ENCODE measurements at regions not wholly inside any gene's neighbourhood (a gene's known extent, or its start where the extent isn't known, plus 50 kb on each side); places are given as distances from the start of the nearest gene placed in this dataset.

DNA sequence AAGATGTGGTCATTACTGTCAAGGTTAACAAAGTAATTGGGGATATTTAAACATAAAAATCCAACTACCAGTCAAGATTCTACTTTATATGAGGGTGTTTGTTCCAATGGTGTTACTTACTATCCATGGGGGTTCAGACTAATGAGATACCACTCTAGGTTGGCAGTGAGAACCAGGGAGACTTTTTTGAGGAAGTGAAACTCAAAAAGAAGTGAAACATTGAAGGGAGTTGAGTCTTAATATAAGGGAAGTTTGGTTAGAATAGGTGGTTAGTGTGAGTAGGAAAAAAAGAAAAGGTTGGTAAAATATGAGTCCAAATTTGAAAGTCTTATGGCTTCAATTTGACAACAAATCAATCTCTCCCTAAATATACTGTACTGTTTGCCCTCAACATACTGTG is 123.6 kb upstream of the ANK3 start:
- TF ChIP-seq CTCF (IDR thresholded peaks at IDR 0.05) (no peak), POLR2A (IDR thresholded peaks at IDR 0.05) (no peak)

All from esophagus squamous epithelium (tissue), 4 donors.